GM20000 (cell line): ENCODE measurements at regions not wholly inside any gene's neighbourhood (a gene's known extent, or its start where the extent isn't known, plus 50 kb on each side); places are given as distances from the start of the nearest gene placed in this dataset.

Experiments
- DNase-seq: peaks from one replicate; pipeline ENCODE4 v3.0.0; 2012; ENCODE audit warnings: low spot score
- CTCF ChIP-seq: IDR thresholded peaks from 2 replicates; pipeline ENCODE4 v1.5.1; 2012; ENCODE audit warnings: mild to moderate bottlenecking, control low read depth; ENCODE audit errors: extremely low read depth, missing control alignments

GRCh38 chr4:112970903-112971302 lies 78.5 kb upstream of the ANK2 start:
- no peak for TF ChIP-seq CTCF
- DNase-seq, result no peak

GRCh38 chr4:112973750-112974251 lies 75.7 kb upstream of the ANK2 start:
- no peak for DNase-seq
- no peak for TF ChIP-seq CTCF

GRCh38 chr4:112975567-112976355 lies 73.7 kb upstream of the ANK2 start:
- no peak for DNase-seq
- TF ChIP-seq CTCF, result no peak

- TF ChIP-seq CTCF, result no peak
- DNase-seq, result no peak
These were observed 70.6 kb upstream of the ANK2 start for GRCh38 chr4:112978691-112979472.

GRCh38 chr4:112979881-112980421 lies 69.5 kb upstream of the ANK2 start:
- no peak for TF ChIP-seq CTCF
- DNase-seq, result no peak

- DNase-seq, result no peak
- no peak for TF ChIP-seq CTCF
These were observed 66.8 kb upstream of the ANK2 start for GRCh38 chr4:112982680-112983079.
